ENCODE measurements at regions not wholly inside any gene's neighbourhood (a gene's known extent, or its start where the extent isn't known, plus 50 kb on each side); places are given as distances from the start of the nearest gene placed in this dataset.
A peak's percentile ranks its signal among the peaks of the same experiment; 100 is the strongest.

DNA sequence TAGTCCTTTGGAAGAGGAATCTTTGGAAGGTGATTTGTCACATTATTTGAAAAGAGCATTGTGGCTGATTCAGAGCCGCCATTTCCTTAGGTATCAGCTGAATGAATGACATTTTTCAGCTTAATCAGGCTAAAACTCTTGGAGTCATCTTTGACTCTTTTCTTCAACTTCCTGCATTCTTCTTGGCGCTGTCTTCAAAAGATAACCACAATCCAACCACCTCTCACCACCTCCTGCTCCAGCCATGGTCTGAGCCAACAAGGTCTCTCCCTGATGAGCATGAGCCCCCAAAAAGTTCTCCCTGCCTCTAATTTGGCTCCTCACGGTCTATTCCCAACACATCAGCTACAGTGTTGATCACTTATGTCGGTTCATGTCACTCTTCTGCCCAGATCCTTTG is 297.6 kb upstream of the RUNX1 start:
- DNase-seq, result no peak

DNA sequence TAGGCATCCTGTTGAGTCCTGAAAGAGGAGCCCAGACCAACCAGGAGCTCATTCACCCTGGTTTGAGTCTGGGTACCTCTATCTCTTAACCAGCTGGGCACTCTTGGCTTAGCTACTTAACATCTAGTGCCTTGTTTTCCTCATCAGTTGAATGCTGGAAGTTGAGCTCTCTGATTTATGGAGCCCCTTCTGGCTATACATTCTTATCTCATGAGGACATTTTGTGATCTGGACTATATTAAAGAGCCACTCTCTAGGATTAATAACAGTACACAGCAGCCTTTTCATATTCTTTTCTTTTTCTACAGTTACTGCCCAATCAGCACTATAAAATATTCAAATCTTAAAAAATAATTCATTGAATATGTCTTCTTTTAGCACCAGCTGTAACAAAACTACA is 296.9 kb upstream of the RUNX1 start:
- no peak for DNase-seq

GRCh38 chr21:35344582-35344981 is 295.5 kb upstream of the RUNX1 start:
- no peak for DNase-seq

DNA sequence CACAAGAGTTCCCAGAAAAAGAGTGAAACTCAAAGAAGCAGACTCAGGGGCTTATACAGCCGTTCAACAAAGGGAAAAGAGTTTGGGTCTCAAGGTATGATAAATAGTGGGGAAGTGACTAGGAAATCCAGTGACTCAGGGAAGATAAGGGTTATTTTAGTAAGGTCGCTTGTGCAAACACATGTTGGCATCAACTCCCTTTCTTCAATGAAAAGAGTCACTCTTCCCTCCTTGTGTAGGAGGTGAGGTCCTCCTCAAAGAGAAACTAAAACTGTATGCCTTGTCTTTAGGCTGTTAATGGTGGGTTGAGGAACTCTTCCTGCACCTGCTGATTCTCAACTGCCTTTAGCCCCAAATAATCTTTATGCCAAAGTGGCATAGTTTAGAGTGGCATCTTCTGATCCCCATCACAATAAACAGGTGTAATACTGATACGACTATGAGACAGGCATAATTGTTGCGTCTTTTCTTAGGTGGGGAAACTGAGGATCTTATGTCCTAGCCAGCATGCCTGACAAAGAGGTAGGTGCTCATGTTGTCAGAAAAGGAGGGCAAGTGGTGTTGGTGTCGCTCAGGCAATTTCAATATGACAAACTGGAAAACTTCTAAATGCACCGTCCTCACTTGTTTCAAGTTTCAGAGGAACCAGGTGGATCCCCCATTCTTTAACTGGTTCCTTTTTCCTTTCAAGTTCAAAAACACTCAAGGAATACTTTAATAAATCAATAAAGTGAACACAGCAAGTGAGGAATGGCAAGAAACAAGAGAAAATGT is 294.1 kb upstream of the RUNX1 start:
- no peak for DNase-seq

DNA sequence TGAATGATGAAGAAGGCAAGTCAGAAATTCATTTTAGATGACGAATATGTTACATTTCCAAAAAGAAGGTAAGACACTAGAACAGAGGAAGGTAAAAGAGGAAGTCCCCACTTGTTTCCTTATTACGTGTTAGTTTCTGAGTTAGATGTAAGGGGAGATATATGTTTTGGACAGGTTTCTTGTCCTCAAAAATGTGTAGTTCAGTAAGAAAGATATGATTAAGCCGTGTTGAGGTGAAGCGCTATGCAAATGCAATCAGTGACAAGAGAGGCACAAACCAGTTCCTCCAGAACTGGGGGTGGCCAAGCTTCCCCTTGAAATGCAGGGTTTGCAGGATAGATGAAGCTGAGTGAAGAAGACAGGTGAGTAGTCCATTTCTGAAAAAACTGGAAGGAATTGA is 293.3 kb upstream of the RUNX1 start:
- DNase-seq, result no peak

- no peak for DNase-seq
Measured at GRCh38 chr21:35340273-35340672, 291.2 kb upstream of the RUNX1 start.

DNA sequence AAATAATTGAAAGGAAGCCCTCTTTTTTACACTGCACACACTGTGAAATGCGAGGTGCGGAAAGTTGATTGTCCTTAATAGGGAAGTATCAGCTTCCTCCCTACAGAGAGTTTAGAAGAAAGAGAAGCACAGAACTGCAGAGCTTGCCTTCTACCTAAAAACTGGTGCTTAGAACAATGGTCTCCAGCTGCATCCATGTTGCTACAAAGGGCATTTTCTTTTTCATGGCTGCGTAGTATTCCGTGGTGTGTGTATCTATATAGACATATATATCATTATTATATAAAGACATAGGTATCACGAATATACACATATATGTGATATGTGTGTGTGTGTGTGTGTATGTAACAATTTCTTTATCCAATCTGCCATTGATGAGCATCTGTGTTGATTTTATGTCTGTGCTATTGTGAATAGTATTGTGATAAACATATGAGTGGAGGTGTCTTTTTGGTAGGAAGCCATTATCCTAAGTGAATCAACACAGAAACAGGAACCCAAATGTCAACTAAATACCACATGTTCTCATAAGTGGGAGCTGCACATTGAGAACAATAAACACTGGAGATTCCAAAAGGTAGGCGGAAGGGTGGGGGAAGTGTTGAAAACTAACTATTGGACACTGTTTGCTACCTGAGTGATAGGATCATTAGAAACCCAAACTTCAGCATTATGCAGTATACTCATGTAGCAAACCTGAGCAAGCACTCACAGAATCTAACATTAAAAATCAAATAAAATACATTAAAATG is 290.0 kb upstream of the RUNX1 start:
- DNase-seq, result no peak

- DNase-seq, result no peak
Measured at GRCh38 chr21:35338281-35338680, 289.2 kb upstream of the RUNX1 start.

DNA sequence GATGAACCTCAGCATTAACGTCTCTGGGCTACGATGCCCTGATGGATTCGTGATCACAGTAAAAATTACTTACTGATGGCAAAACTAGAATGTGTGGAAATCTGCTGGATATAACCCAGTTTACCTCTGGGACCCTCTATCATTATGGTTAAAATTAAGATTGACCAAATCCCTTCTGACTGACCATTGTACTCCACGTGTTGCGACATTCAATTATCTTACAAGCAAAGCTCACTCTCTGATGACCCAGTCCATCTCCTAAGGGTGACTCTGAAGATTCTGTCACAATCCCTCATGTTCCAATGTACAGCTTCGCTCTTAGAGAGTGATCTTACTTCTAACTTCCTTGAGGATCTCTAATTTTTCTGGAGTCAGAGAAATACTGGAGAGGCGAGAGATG is 288.5 kb upstream of the RUNX1 start:
- no peak for DNase-seq

DNA sequence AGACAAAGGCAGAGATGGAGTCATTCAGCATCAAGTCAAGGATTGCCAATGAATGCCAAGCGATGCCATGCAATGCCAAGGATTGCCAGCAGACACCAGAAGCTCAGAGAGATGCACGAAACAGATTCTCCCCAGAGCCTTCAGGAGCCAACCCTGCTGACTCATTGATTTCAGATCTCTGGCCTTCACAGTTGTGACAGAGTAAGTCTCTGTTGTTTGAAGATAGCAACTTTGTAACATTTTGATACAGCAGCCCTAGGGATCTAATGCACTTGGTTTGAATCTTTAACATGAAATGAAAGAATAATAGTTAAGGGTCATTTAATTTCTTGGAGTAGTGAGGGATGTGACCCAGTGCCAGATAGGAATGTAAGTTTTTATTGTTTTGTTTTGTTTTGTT is 287.4 kb upstream of the RUNX1 start:
- DNase-seq, result no peak

- no peak for DNase-seq
Measured at GRCh38 chr21:35335951-35336446, 286.9 kb upstream of the RUNX1 start.

DNA sequence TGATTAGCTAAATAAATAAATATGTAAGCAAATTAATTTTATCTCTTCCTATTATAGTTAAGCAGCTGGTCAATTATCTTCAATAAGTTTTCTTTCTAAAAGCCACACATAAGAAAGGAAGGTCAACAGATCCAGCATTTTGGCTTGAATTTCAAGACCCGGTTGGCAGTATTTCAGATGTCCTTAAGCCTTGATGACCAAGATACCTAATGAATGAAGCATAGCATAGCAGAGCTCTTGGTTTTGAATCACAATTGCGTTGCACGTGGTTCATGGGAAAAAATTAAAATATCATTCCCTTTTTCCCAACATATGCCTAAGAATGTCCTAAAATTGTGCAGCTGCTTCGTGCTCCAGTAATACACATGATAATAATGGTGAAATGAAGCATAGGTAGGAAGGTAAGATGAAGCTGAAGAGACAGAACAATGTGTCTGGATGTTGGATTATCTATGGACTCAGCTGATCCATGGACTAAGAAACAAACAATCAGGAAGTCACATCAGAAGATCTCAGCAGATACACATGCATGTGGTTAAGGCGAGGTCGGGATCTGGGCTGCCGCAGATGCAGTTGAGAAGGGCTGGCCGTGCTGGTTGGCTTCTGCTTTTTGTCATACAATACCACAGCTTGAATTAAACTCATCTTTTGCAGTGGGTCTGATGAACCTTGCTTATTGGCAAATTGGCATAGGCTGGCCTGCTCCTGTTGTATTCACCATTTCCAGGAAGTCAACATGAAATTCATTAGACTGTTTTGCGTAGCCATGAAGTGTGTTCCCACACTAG is 284.9 kb upstream of the RUNX1 start:
- no peak for DNase-seq

DNA sequence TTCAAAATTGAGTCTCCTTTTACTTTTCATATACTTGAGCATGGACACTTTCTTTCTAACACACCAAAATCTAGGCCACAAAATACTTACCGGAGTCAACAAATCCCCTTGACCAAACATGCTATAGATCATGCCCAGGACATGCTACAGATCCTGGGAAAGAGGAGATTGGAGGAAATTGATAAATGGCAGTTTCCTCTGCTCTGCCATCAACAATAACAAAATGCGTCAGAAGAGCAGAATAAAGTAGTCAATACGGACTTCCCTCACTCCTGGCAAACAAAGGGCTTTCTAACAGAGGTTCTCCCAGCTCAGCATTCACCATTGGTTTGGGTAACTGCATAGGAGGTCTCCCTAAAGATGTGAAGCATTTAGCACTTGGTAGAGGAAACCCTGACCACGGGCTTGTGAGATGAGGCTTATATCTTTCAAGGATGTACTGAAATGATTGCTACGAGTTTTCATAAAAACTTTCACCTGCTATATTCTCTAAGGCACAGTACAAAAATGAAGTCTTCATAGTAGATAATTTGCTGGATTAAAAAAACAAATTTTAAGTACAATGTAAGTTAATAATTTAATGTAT is 283.8 kb upstream of the RUNX1 start:
- no peak for DNase-seq

DNA sequence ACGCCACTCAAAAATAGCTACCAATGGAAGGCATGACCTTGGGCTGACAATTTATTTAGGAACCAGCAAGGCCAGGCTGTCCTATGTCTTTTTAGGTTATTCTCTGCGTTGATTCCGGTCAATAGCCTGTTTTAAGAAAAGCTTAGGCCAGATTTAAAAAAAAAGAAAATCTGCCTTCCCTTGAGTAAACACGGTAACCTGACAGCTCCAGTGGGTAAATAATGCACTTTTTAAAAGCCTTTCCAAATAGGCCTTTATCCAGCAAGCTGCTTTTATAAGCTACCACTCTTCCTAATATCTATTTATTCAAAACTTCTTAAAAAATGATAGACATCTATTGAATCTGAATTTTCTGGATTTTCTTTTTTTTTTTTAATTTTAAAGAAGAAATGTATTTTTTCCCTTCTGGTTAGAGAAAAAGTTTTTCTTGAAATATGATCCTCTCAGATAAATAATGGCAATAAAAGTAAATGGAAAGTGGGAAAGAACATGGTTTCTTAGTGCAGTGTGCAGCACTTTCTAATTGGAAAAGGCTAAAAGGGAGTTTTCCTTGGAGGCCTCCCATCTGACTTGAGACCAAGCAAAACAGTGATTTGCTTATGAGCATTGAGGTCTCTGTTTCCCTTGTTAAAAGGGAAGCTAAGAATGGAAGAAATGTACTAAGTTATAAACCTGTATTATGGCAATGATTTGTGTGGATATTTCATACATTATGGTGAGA is 281.0 kb upstream of the RUNX1 start:
- DNase-seq, result no peak

DNA sequence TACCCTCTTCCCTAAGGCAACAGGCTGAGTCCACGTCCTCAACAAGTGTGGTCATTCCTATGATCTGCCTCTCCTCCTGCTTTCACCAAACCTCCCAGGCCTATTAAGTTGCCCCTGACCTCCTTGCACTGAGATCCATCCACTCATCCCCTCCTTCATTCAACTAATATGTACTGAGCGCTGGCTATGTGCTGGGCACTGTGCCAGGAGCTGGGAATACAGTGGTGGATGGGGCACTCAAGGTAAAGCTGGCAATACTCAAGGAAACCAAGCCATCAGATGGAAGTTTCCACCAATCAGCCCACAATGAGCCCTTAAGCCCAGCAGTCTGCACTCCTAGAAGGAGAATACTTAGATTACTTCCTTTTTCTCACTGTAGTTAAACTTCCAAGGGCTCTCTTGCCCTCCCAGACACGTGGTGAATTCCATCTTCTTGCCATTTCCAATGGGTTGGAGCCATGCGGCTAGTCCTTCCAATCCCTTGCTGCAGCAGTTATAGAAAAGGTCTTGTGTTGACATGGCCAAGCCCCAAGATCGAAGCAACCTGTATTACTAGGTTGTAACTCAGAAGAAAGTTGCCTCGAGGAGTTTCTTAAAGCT is 279.9 kb upstream of the RUNX1 start:
- DNase-seq, result no peak

- no peak for DNase-seq
Measured at GRCh38 chr21:35326677-35327076, 277.6 kb upstream of the RUNX1 start.

GRCh38 chr21:35325953-35326352 is 276.9 kb upstream of the RUNX1 start:
- DNase-seq, result no peak

DNA sequence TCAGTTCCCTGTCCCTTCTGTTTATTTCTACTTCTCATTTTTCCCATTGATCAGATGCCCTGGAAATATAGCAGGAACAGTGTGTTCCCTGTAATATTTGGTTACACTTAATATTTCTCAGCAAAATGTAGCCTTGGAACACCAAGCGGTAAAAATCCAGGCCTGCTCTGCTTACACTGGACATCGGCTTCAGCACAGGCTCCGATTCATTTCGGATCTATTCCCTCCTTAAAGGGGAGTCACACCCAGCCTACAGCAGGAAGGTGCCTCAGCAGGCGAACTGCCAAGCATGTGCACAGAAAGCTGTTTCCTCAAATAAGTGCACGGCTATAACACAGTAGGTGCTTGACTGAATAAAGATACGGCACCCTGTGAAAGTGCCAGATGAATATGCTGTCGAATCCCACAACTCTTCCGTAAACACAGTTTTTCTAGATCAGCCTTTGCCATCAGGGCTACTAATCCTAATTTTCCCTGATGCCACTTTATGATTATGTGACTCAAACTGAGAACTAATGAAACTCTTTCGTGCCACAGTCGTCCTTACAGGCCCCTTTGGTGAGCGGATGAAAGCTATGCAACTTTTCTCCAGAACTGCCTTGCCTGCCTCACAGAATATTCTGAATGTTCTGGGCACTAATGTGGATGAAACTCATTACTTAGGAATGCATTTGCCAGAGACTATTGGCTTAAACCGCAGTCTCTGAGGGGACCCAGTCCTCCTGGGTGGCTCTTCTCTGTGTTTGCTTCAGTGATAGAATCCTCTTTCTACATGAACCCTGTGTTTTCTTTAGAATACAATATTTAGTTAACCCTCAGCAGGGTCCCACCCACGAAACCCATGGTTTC is 275.5 kb upstream of the RUNX1 start:
- no peak for DNase-seq

DNA sequence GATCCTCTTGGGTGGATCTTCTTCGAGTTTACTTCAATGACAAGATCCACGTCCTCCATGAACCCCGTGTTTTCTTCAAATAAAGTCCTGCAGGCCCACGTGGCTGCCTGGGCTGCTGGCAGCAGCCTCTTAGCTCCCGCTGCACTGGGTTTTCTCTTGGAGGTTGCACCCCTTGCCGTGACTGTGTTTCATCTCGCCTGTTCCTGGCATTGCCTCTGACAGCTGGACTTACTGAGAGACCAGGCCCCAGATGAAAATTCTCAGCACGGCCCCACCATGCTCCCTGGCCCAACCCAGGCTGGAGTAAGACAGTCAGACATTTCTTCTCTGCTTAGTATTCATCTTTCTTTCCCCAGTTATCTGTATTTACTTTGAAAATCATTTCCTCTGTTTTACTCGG is 274.8 kb upstream of the RUNX1 start:
- peak in 6 of 51 donors; percentile 1 to 6 (median 2) for DNase-seq

Measured in hypothalamus (tissue), 51 donors.